NCI-H1105 (cell line): ENCODE measurements at regions not wholly inside any gene's neighbourhood (a gene's known extent, or its start where the extent isn't known, plus 50 kb on each side); places are given as distances from the start of the nearest gene placed in this dataset.
A peak's percentile ranks its signal among the peaks of the same experiment; 100 is the strongest.

Source experiments
- DNase-seq: peaks from one replicate; lab custom pipeline; 2025; lab: John Stamatoyannopoulos, UW

- no peak for DNase-seq
These were observed 561.9 kb upstream of the GHITM start for GRCh38 chr10:83577421-83577820.

GRCh38 chr10:83580373-83581012 lies 558.8 kb upstream of the GHITM start:
- no peak for DNase-seq

- no peak for DNase-seq
These were observed 556.8 kb upstream of the GHITM start for GRCh38 chr10:83582407-83583095.

GRCh38 chr10:83585686-83586085 lies 553.6 kb upstream of the GHITM start:
- DNase-seq, result no peak

- DNase-seq, result no peak
These were observed 546.9 kb upstream of the GHITM start for GRCh38 chr10:83592337-83592935.

- DNase-seq, result no peak
These were observed 535.6 kb upstream of the GHITM start for GRCh38 chr10:83603708-83604107.

GRCh38 chr10:83605783-83606630 lies 533.3 kb upstream of the GHITM start:
- peak; percentile 38 for DNase-seq

- no peak for DNase-seq
These were observed 531.2 kb upstream of the GHITM start for GRCh38 chr10:83607959-83608745.

- DNase-seq, result no peak
These were observed 527.3 kb upstream of the GHITM start for GRCh38 chr10:83612050-83612449.

GRCh38 chr10:83612746-83613145 lies 526.6 kb upstream of the GHITM start:
- DNase-seq, result no peak

- no peak for DNase-seq
These were observed 522.1 kb upstream of the GHITM start for GRCh38 chr10:83617172-83617571.

GRCh38 chr10:83617692-83618545 lies 521.4 kb upstream of the GHITM start:
- no peak for DNase-seq

GRCh38 chr10:83625831-83626360 lies 513.4 kb upstream of the GHITM start:
- no peak for DNase-seq

GRCh38 chr10:83632701-83633100 lies 506.6 kb upstream of the GHITM start:
- no peak for DNase-seq

- no peak for DNase-seq
These were observed 505.8 kb upstream of the GHITM start for GRCh38 chr10:83633547-83633946.

GRCh38 chr10:83636826-83637225 lies 502.5 kb upstream of the GHITM start:
- no peak for DNase-seq

- DNase-seq, result no peak
These were observed 491.8 kb upstream of the GHITM start for GRCh38 chr10:83647526-83647925.

GRCh38 chr10:83648201-83648600 lies 491.1 kb upstream of the GHITM start:
- no peak for DNase-seq

- no peak for DNase-seq
These were observed 489.8 kb upstream of the GHITM start for GRCh38 chr10:83649471-83649870.

GRCh38 chr10:83654689-83655088 lies 484.6 kb upstream of the GHITM start:
- DNase-seq, result no peak

- DNase-seq, result no peak
These were observed 482.4 kb upstream of the GHITM start for GRCh38 chr10:83656924-83657323.
